CD4-positive, alpha-beta T cell treated with Interleukin-21 for 1 hour (primary cell): ENCODE measurements at regions not wholly inside any gene's neighbourhood (a gene's known extent, or its start where the extent isn't known, plus 50 kb on each side); places are given as distances from the start of the nearest gene placed in this dataset.
"Not testable (repeated sequence)": the region's sequence is repeated elsewhere in the genome, so short reads cannot be mapped to it uniquely, and the experiment has no call there.

ENCODE experiments used
- DNase-seq: peaks from one replicate; pipeline ENCODE4 v3.0.0-alpha.2; 2020

- DNase-seq = not testable (repeated sequence)
Measured at GRCh38 chr20:5381527-5381926, 64.8 kb upstream of the PROKR2 start.

- DNase-seq = no peak
Measured at GRCh38 chr20:5377484-5377883, 60.7 kb upstream of the PROKR2 start.

GRCh38 chr20:5376228-5376627 lies 59.5 kb upstream of the PROKR2 start:
- no peak for DNase-seq

GRCh38 chr20:5374171-5374570 lies 57.4 kb upstream of the PROKR2 start:
- no peak for DNase-seq

GRCh38 chr20:5372371-5372770 lies 55.6 kb upstream of the PROKR2 start:
- DNase-seq = no peak

- no peak for DNase-seq
Measured at GRCh38 chr20:5369629-5370028, 52.9 kb upstream of the PROKR2 start.
